SK-N-SH treated with all-trans-retinoic acid at 6 μM for 48 hours (cell line): ENCODE measurements at regions not wholly inside any gene's neighbourhood (a gene's known extent, or its start where the extent isn't known, plus 50 kb on each side); places are given as distances from the start of the nearest gene placed in this dataset.

ENCODE experiments used
- ATAC-seq: fragments of 200-7000 bp; cut with Tn5 transposase; 3 replicates; pipeline ENCODE4 v1.9.1; 2020; ENCODE audit warnings: mild to moderate bottlenecking, moderate library complexity
- ARNTL ChIP-seq: fragments of 450-650 bp; formaldehyde crosslinking; IDR thresholded peaks from 2 replicates; pipeline ENCODE4 v1.5.0; 2020; ENCODE audit warnings: low read depth, mild to moderate bottlenecking, moderate library complexity, borderline replicate concordance
- BACH2 ChIP-seq: fragments of 250-450 bp; sonication (Bioruptor Pico); IDR thresholded peaks from 2 replicates; pipeline ENCODE4 v1.9.0; 2021; ENCODE audit warnings: mild to moderate bottlenecking, borderline replicate concordance
- CSDC2 ChIP-seq: fragments of 250-450 bp; sonication (Bioruptor Pico); IDR thresholded peaks from 2 replicates; pipeline ENCODE4 v1.5.0; 2020; ENCODE audit warnings: mild to moderate bottlenecking, moderate library complexity
- ESRRG ChIP-seq: fragments of 250-450 bp; sonication (Bioruptor Pico); IDR thresholded peaks from 2 replicates; pipeline ENCODE4 v1.6.1; 2021; ENCODE audit warnings: mild to moderate bottlenecking
- ISL1 ChIP-seq: fragments of 250-450 bp; sonication (Bioruptor Pico); IDR thresholded peaks from 2 replicates; pipeline ENCODE4 v2.1.2; 2022; ENCODE audit warnings: mild to moderate bottlenecking, moderate library complexity
- OSR1 ChIP-seq: fragments of 250-450 bp; sonication (Bioruptor Pico); IDR thresholded peaks from 2 replicates; pipeline ENCODE4 v1.8.0; 2022; ENCODE audit warnings: moderate library complexity, mild to moderate bottlenecking, inconsistent platforms
- PPARA ChIP-seq: fragments of 250-450 bp; sonication (Bioruptor Pico); IDR thresholded peaks from 2 replicates; pipeline ENCODE4 v1.5.0; 2020; ENCODE audit warnings: mild to moderate bottlenecking, borderline replicate concordance
- RARB ChIP-seq: fragments of 250-450 bp; sonication (Bioruptor Pico); IDR thresholded peaks from 2 replicates; pipeline ENCODE4 v1.8.0; 2021; ENCODE audit warnings: mild to moderate bottlenecking, moderate library complexity
- TCF4 ChIP-seq: fragments of 250-450 bp; sonication (Bioruptor Pico); IDR thresholded peaks from 2 replicates; pipeline ENCODE4 v1.8.0; 2021; ENCODE audit warnings: mild to moderate bottlenecking, moderate library complexity, borderline replicate concordance
- ZC3H10 ChIP-seq: fragments of 250-450 bp; sonication (Bioruptor Pico); IDR thresholded peaks from 2 replicates; pipeline ENCODE4 v1.5.1; 2021; ENCODE audit warnings: mild to moderate bottlenecking, moderate library complexity
- ZFP3 ChIP-seq: fragments of 250-450 bp; sonication (Bioruptor Pico); IDR thresholded peaks from 2 replicates; pipeline ENCODE4 v1.5.0; 2020; ENCODE audit warnings: mild to moderate bottlenecking, moderate library complexity
- ZFP30 ChIP-seq: fragments of 450-650 bp; formaldehyde crosslinking; IDR thresholded peaks from 2 replicates; pipeline ENCODE4 v1.5.0; 2022; ENCODE audit warnings: mild to moderate bottlenecking, moderate library complexity
- ZNF565 ChIP-seq: fragments of 450-650 bp; formaldehyde crosslinking; conservative IDR thresholded peaks from 2 replicates; pipeline ENCODE4 v1.5.0; 2020; ENCODE audit warnings: low read depth, mild to moderate bottlenecking, moderate library complexity
- ZNF70 ChIP-seq: fragments of 450-650 bp; formaldehyde crosslinking; IDR thresholded peaks from 2 replicates; pipeline ENCODE4 v1.5.0; 2020; ENCODE audit warnings: mild to moderate bottlenecking, moderate library complexity
- ZNF8 ChIP-seq: fragments of 450-650 bp; formaldehyde crosslinking; IDR thresholded peaks from 2 replicates; pipeline ENCODE4 v1.5.0; 2020; ENCODE audit warnings: mild to moderate bottlenecking, moderate library complexity
- TF ChIP-seq, protein P1 (sequence below): fragments of 250-450 bp; sonication (Bioruptor Pico); IDR thresholded peaks from 2 replicates; pipeline ENCODE4 v1.5.0; 2020; ENCODE audit warnings: mild to moderate bottlenecking, moderate library complexity
- TF ChIP-seq, protein P2 (sequence below): fragments of 250-450 bp; sonication (Bioruptor Pico); IDR thresholded peaks from 2 replicates; pipeline ENCODE4 v1.8.0; 2021; ENCODE audit warnings: low read depth, mild to moderate bottlenecking, moderate library complexity, borderline replicate concordance
- TF ChIP-seq, protein P3 (sequence below): fragments of 250-450 bp; sonication (Bioruptor Pico); IDR thresholded peaks from 2 replicates; pipeline ENCODE4 v1.5.1; 2020; ENCODE audit warnings: low read depth, mild to moderate bottlenecking, moderate library complexity
- TF ChIP-seq, protein P4 (sequence below): fragments of 250-450 bp; sonication (Bioruptor Pico); IDR thresholded peaks from 2 replicates; pipeline ENCODE4 v1.8.0; 2020; ENCODE audit warnings: mild to moderate bottlenecking, moderate library complexity, borderline replicate concordance
- TF ChIP-seq, protein P5 (sequence below): fragments of 250-450 bp; sonication (Bioruptor Pico); IDR thresholded peaks from 2 replicates; pipeline ENCODE4 v1.5.1; 2021; ENCODE audit warnings: mild to moderate bottlenecking, moderate library complexity

DNA sequence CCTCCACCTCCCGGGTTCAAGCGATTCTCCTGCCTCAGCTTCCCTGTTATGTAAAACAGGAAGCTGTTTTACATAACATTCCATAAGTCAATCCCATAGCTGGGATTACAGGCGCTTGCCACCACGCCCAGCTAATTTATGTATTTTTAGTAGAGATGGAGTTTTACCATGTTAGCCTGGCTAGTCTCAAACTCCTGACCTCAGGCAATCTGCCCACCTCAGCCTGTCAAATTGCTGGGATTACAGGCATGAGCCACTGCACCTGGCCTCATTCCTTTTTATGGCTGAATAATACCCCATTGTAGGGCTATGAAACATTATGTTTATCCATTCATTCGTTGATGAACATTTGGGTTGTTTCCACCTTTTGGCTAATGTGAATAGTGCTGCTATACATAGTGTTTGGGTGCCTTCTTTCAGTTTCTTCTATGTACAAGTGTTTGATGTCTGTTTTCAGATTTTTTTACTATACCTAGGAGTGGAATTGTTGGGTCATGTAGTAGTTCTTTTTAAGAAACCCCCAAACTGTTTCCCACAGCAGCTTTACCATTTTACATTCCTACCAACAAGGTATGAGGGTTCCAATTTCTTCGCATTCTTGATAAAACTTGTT lies 138.7 kb upstream of the COL21A1 start:
- TF ChIP-seq ZNF70 (CRISPR knock-in tag), result no peak
- TF ChIP-seq, protein P1, sequence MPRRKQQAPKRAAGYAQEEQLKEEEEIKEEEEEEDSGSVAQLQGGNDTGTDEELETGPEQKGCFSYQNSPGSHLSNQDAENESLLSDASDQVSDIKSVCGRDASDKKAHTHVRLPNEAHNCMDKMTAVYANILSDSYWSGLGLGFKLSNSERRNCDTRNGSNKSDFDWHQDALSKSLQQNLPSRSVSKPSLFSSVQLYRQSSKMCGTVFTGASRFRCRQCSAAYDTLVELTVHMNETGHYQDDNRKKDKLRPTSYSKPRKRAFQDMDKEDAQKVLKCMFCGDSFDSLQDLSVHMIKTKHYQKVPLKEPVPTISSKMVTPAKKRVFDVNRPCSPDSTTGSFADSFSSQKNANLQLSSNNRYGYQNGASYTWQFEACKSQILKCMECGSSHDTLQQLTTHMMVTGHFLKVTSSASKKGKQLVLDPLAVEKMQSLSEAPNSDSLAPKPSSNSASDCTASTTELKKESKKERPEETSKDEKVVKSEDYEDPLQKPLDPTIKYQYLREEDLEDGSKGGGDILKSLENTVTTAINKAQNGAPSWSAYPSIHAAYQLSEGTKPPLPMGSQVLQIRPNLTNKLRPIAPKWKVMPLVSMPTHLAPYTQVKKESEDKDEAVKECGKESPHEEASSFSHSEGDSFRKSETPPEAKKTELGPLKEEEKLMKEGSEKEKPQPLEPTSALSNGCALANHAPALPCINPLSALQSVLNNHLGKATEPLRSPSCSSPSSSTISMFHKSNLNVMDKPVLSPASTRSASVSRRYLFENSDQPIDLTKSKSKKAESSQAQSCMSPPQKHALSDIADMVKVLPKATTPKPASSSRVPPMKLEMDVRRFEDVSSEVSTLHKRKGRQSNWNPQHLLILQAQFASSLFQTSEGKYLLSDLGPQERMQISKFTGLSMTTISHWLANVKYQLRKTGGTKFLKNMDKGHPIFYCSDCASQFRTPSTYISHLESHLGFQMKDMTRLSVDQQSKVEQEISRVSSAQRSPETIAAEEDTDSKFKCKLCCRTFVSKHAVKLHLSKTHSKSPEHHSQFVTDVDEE (CRISPR knock-in tag), result no peak
- no peak for TF ChIP-seq ARNTL
- no peak for TF ChIP-seq RARB (CRISPR knock-in tag)
- TF ChIP-seq, all 23 proteins: peak for 0
- ATAC-seq, result no peak

DNA sequence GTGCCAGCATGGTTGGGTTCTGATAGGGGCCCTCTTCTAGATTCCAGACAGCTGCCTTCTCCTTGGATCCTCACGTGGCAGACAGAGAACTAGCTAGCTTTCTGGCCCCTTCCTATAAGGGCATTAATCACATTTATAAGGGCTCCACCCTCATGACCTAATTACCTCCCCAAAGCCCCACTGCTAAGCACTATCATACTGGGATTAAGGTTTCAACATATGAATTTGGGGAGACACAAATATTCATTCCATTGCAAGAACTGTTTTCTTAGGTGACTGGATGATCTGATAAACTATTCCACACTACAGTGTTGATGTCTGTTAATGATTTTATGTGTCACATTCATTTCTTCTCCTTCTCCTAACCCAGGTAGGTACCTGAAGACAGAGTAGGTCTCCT lies 135.8 kb upstream of the COL21A1 start:
- TF ChIP-seq RARB (CRISPR knock-in tag) (no peak), CSDC2 (no peak), TCF4 (CRISPR knock-in tag) (no peak), BACH2 (CRISPR knock-in tag) (no peak), ZNF70 (CRISPR knock-in tag) (no peak), ZC3H10 (no peak), ZNF565 (CRISPR knock-in tag) (no peak), ISL1 (no peak), ZFP3 (no peak), ARNTL (no peak), PPARA (CRISPR knock-in tag) (no peak)
- TF ChIP-seq, protein P2, sequence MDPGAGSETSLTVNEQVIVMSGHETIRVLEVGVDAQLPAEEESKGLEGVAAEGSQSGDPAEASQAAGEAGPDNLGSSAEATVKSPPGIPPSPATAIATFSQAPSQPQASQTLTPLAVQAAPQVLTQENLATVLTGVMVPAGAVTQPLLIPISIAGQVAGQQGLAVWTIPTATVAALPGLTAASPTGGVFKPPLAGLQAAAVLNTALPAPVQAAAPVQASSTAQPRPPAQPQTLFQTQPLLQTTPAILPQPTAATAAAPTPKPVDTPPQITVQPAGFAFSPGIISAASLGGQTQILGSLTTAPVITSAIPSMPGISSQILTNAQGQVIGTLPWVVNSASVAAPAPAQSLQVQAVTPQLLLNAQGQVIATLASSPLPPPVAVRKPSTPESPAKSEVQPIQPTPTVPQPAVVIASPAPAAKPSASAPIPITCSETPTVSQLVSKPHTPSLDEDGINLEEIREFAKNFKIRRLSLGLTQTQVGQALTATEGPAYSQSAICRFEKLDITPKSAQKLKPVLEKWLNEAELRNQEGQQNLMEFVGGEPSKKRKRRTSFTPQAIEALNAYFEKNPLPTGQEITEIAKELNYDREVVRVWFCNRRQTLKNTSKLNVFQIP (CRISPR knock-in tag), result no peak
- TF ChIP-seq, protein P3, sequence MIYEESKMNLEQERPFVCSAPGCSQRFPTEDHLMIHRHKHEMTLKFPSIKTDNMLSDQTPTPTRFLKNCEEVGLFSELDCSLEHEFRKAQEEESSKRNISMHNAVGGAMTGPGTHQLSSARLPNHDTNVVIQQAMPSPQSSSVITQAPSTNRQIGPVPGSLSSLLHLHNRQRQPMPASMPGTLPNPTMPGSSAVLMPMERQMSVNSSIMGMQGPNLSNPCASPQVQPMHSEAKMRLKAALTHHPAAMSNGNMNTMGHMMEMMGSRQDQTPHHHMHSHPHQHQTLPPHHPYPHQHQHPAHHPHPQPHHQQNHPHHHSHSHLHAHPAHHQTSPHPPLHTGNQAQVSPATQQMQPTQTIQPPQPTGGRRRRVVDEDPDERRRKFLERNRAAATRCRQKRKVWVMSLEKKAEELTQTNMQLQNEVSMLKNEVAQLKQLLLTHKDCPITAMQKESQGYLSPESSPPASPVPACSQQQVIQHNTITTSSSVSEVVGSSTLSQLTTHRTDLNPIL (CRISPR knock-in tag), result no peak
- TF ChIP-seq, all 23 proteins: peak for 0
- no peak for ATAC-seq

DNA sequence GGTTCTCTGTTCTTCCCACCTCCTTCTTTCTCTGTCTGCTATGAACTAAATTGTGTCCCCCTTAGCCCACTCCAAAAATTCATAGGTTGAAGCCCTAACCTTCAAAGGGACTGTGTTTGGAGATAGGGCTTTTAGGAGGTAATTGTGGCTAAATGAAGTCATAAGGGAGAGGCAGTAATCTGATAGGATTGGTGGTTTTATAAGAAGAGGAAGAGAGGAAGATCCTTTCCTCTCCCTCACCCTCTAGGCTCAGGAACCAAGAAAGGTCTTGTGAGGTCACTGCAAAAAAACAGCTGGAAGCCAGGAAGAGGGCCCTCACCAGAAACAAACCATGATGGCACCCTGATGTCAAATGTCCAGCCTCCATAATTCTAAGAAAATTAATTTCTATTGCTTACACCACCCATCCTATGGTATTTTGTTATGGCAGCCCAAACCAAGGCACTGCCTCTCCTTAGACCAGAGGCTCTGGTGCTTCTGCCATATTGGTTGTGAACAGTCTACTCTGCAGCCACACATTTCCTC lies 135.1 kb upstream of the COL21A1 start:
- no peak for ATAC-seq
- TF ChIP-seq, protein P4, sequence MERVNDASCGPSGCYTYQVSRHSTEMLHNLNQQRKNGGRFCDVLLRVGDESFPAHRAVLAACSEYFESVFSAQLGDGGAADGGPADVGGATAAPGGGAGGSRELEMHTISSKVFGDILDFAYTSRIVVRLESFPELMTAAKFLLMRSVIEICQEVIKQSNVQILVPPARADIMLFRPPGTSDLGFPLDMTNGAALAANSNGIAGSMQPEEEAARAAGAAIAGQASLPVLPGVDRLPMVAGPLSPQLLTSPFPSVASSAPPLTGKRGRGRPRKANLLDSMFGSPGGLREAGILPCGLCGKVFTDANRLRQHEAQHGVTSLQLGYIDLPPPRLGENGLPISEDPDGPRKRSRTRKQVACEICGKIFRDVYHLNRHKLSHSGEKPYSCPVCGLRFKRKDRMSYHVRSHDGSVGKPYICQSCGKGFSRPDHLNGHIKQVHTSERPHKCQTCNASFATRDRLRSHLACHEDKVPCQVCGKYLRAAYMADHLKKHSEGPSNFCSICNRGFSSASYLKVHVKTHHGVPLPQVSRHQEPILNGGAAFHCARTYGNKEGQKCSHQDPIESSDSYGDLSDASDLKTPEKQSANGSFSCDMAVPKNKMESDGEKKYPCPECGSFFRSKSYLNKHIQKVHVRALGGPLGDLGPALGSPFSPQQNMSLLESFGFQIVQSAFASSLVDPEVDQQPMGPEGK (CRISPR knock-in tag), result no peak
- TF ChIP-seq ZNF565 (CRISPR knock-in tag), result no peak
- TF ChIP-seq, protein P5, sequence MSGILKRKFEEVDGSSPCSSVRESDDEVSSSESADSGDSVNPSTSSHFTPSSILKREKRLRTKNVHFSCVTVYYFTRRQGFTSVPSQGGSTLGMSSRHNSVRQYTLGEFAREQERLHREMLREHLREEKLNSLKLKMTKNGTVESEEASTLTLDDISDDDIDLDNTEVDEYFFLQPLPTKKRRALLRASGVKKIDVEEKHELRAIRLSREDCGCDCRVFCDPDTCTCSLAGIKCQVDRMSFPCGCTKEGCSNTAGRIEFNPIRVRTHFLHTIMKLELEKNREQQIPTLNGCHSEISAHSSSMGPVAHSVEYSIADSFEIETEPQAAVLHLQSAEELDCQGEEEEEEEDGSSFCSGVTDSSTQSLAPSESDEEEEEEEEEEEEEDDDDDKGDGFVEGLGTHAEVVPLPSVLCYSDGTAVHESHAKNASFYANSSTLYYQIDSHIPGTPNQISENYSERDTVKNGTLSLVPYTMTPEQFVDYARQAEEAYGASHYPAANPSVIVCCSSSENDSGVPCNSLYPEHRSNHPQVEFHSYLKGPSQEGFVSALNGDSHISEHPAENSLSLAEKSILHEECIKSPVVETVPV, result no peak
- TF ChIP-seq, protein P3 (CRISPR knock-in tag), result no peak
- no peak for TF ChIP-seq ESRRG
- no peak for TF ChIP-seq ZFP30
- no peak for TF ChIP-seq PPARA (CRISPR knock-in tag)
- TF ChIP-seq ARNTL, result no peak
- TF ChIP-seq OSR1 (CRISPR knock-in tag), result no peak
- TF ChIP-seq ZNF8 (CRISPR knock-in tag), result no peak
- no peak for TF ChIP-seq BACH2 (CRISPR knock-in tag)
- TF ChIP-seq, protein P2 (CRISPR knock-in tag), result no peak
